ENCODE measurements at regions not wholly inside any gene's neighbourhood (a gene's known extent, or its start where the extent isn't known, plus 50 kb on each side); places are given as distances from the start of the nearest gene placed in this dataset.

DNA sequence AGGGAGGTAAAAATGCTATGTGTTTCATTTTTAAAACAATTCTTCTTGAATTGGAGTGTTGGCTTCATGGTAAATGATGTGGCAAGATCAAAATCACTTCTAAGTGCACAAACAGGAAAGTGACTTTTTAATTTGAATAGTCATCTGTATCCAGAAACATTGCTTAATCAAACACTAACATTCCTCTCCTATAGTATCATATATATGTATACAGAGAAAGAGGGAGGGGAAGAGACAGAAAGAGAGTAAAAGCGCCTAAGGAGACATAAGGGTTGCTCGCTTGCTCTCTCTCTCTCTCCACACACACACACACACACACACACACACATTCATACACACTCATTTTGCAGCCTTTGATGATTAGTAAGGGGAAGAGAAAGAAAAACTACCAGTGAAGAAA lies 95.4 kb upstream of the PRDM9 start:
- TF ChIP-seq, protein P1, sequence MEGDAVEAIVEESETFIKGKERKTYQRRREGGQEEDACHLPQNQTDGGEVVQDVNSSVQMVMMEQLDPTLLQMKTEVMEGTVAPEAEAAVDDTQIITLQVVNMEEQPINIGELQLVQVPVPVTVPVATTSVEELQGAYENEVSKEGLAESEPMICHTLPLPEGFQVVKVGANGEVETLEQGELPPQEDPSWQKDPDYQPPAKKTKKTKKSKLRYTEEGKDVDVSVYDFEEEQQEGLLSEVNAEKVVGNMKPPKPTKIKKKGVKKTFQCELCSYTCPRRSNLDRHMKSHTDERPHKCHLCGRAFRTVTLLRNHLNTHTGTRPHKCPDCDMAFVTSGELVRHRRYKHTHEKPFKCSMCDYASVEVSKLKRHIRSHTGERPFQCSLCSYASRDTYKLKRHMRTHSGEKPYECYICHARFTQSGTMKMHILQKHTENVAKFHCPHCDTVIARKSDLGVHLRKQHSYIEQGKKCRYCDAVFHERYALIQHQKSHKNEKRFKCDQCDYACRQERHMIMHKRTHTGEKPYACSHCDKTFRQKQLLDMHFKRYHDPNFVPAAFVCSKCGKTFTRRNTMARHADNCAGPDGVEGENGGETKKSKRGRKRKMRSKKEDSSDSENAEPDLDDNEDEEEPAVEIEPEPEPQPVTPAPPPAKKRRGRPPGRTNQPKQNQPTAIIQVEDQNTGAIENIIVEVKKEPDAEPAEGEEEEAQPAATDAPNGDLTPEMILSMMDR (IDR thresholded peaks at IDR 0.05): no peak
- no peak for TF ChIP-seq POLR2A (IDR thresholded peaks at IDR 0.05)
